Duodenal mucosa (tissue), 2 donors: ENCODE measurements at regions not wholly inside any gene's neighbourhood (a gene's known extent, or its start where the extent isn't known, plus 50 kb on each side); places are given as distances from the start of the nearest gene placed in this dataset.

ENCODE experiments used
- H3K27ac ChIP-seq: one replicate; pipeline ENCODE4 v1.7.0; 2013; ENCODE audit warnings: low read depth, low read length
- H3K27me3 ChIP-seq, 2 donors: one replicate each; pipeline ENCODE4 v1.7.0; 2013; ENCODE audit warnings: low read length in 2 of 2, control low read depth in 1 of 2; ENCODE audit not compliant: insufficient read depth in 2 of 2, control insufficient read depth in 1 of 2
- H3K36me3 ChIP-seq, 2 donors: one replicate each; pipeline ENCODE4 v1.7.0; 2013; ENCODE audit warnings: low read length in 2 of 2, control low read depth in 1 of 2; ENCODE audit not compliant: insufficient read depth in 2 of 2, control insufficient read depth in 1 of 2
- H3K4me1 ChIP-seq, 2 donors: one replicate each; pipeline ENCODE4 v1.7.0; 2013; ENCODE audit warnings: low read length in 2 of 2, control low read depth in 1 of 2; ENCODE audit not compliant: insufficient read depth in 2 of 2, control insufficient read depth in 1 of 2
- H3K4me3 ChIP-seq, 2 donors: one replicate each; pipeline ENCODE4 v1.7.0; 2013; ENCODE audit warnings: low read length in 2 of 2, low read depth in 1 of 2
- H3K9ac ChIP-seq, 2 donors: one replicate each; pipeline ENCODE4 v1.7.0; 2013; ENCODE audit warnings: low read length in 2 of 2, low read depth in 1 of 2
- H3K9me3 ChIP-seq, 2 donors: one replicate each; pipeline ENCODE4 v1.7.0; 2013; ENCODE audit warnings: low read length in 2 of 2, control low read depth in 1 of 2; ENCODE audit not compliant: control insufficient read depth in 1 of 2

DNA sequence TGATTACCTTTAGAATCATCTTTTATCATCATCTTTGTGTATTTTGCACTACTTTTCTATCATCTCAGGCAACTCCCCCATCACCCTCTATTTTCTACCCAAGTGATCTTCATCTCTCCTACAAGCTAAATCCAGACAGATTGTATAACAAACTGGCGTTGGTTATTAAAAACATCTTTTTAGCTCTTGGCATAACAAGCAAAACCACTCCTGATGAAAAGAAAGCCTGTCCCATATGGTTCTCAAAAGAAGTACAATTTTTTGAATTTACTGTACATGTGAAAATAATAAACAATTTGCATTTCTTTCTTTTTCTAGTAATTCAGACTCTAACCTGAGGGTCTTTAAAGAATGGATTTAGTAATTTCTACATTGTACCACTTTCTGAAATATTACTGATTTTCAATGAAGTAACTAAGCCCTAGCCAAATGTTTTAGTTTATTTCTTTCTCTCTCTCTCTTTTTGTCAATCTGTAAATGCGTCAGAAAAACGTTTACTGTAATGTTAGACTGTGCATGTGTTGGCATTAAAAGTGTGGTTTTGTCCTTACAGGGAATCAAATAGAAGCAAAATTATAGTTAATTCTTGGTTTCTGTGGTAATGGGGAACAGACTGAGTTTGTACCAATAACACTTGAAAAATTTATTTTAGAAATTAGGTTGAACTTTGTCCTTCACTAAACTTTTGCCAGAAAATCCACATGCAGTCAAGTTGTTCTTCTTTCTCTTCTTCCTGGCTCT lies 52.5 kb upstream of the RPS23 start:
- Histone ChIP-seq H3K27me3 (no peaks in the 10 kb centered on the region), H3K36me3 (no peaks in the 10 kb centered on the region), H3K4me3 (no peak overlapping the region), H3K9ac (no peak overlapping the region), H3K27ac (no peak overlapping the region), H3K9me3 (no peaks in the 10 kb centered on the region), H3K4me1 (no peaks in the 10 kb centered on the region)

DNA sequence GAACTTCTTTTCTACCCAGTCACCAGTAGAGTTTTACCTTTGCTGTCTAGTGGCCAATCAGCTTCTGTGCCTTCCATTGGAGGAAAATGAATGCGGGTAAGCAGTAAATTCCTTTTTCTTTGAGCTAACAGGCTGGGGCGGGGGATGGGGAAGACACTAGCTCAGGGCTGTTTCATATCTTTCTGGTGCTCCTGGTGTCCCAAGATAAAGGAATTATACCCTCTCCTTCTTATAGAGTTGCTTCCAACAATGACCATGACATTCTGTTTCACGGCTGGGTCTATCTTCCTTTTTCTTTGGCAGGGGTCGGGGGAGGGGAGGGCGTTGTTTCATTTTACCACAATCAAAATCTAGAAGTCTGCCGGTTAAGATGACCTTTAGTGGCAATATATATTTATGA lies 51.2 kb upstream of the RPS23 start:
- H3K4me3 ChIP-seq: no peak overlapping the region
- no peaks in the 10 kb centered on the region for H3K27me3 ChIP-seq
- H3K36me3 ChIP-seq: no peaks in the 10 kb centered on the region
- H3K9me3 ChIP-seq: no peaks in the 10 kb centered on the region
- no peak overlapping the region for H3K9ac ChIP-seq
- H3K27ac ChIP-seq: no peak overlapping the region
- no peaks in the 10 kb centered on the region for H3K4me1 ChIP-seq
